Naive B cell (primary cell): ENCODE measurements at regions not wholly inside any gene's neighbourhood (a gene's known extent, or its start where the extent isn't known, plus 50 kb on each side); places are given as distances from the start of the nearest gene placed in this dataset.
"Not testable (repeated sequence)": the region's sequence is repeated elsewhere in the genome, so short reads cannot be mapped to it uniquely, and the experiment has no call there.

ENCODE experiments used
- ATAC-seq, 2 donors: fragments of 150-1000 bp; cut with Tn5 transposase; 2 replicates each; pipeline ENCODE4 v1.10.0; 2021; ENCODE audit warnings: low read depth in 2 of 2, mild to moderate bottlenecking in 2 of 2, moderate library complexity in 2 of 2
- DNase-seq: peaks from one replicate; pipeline ENCODE4 v3.0.0; 2022
- H3K27ac Mint-ChIP-seq, 6 donors: one replicate each; pipeline ENCODE4 v1.8.0; 2020 to 2022; ENCODE audit warnings: mild to moderate bottlenecking in 6 of 6, mixed read lengths in 6 of 6, moderate library complexity in 5 of 6, inconsistent platforms in 2 of 6
- H3K27me3 Mint-ChIP-seq, 3 donors: one replicate each; pipeline ENCODE4 v1.8.0; 2021 to 2022; ENCODE audit warnings: mixed read lengths in 3 of 3, mild to moderate bottlenecking in 1 of 3
- H3K36me3 Mint-ChIP-seq, 2 donors: one replicate each; pipeline ENCODE4 v1.8.0; 2020 to 2022; ENCODE audit warnings: mixed read lengths in 2 of 2, inconsistent platforms in 1 of 2, mild to moderate bottlenecking in 1 of 2
- H3K4me1 Mint-ChIP-seq, 3 donors: one replicate each; pipeline ENCODE4 v1.8.0; 2020 to 2022; ENCODE audit warnings: mixed read lengths in 3 of 3, inconsistent platforms in 1 of 3, mild to moderate bottlenecking in 1 of 3, moderate library complexity in 1 of 3
- H3K4me3 Mint-ChIP-seq, 8 donors: one replicate each; pipeline ENCODE4 v1.8.0; 2020 to 2022; ENCODE audit warnings: mild to moderate bottlenecking in 8 of 8, mixed read lengths in 8 of 8, moderate library complexity in 8 of 8, inconsistent platforms in 2 of 8
- H3K9me3 Mint-ChIP-seq, 7 donors: one replicate each; pipeline ENCODE4 v1.8.0; 2020 to 2022; ENCODE audit warnings: mixed read lengths in 7 of 7, mild to moderate bottlenecking in 5 of 7, inconsistent platforms in 2 of 7, moderate library complexity in 1 of 7

DNA sequence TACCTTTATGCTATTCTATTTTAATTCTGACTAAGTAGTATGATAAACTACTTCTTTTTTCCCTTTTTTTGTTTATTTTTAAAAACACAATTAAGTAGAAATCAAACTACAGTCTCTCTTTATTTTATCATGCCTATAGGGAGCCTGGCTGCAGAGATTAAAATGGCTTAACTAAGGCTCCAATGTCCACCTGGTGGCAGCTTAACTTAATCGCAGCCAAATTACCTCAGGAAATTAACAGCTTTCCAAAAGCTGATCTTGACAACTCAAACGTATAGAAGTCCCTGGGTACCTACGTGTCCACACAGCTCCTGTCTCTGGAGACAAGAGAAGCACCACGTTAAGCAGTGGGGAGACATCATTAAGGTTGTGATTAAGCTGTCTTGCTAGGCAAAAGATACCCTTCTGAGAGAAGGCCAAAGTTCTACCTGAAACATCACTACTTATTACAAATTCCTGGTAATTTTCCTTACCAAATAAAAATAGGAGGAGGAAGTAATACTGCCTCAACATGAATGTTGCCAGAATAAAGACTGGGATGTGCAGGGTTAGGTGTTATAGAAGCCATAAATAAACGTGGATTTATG, 63.2 kb upstream of the SNX19 start:
- no peak for ATAC-seq
- no peaks in the 10 kb centered on the region for H3K4me1 Mint-ChIP-seq
- H3K27ac Mint-ChIP-seq: peak overlapping the region in 1 of 6 donors; percentile 42
- no peak overlapping the region for H3K4me3 Mint-ChIP-seq
- DNase-seq: no peak
- peaks cover 13 to 59% (median 22%) of the 10 kb centered on the region in 7 donors for H3K9me3 Mint-ChIP-seq
- H3K36me3 Mint-ChIP-seq: peaks cover 13 to 22% of the 10 kb centered on the region in 2 donors
- H3K27me3 Mint-ChIP-seq: peaks cover 19 to 60% (median 47%) of the 10 kb centered on the region in 3 donors

DNA sequence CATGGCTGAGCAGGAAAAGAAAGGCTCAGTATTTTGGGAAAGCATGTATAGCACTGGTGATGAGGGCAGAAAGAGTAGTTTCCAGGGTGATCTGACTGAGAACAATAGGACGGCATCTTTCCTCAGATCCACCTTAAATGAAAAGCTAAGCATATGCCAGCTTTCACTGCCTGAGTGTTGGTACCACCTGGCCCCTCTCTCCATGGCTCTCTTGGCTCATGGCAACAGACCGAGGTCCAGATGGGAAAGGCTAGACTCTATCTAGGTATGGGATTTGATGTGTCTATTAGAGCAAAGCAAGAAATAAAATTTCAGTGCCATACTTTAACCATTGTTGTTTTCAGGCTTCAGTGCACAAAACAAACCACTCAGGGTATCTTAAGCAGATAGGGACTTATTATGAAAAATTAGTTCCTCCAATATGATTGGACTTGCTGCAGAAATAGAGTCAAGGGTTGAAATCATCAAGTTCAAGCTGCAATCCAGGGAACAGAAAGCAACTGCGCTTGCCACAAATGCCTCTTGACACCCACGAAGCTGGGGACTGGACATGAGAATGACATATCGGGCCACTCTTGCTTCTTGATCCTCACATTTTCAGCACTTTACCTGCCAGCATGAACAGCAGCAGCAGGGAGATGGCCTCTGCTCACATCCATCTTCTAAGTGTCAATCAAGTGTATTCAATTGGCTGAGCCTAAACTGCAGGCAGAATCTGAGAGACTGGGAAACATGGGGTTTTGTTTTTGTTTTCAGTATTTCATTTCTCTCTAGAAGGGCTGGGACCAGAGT, 64.0 kb upstream of the SNX19 start:
- H3K4me1 Mint-ChIP-seq: no peaks in the 10 kb centered on the region
- peak overlapping the region in 1 of 6 donors; percentile 42 for H3K27ac Mint-ChIP-seq
- peaks cover 13 to 59% (median 22%) of the 10 kb centered on the region in 7 donors for H3K9me3 Mint-ChIP-seq
- no peak overlapping the region for H3K4me3 Mint-ChIP-seq
- DNase-seq (no peak), ATAC-seq (no peak)
- H3K27me3 Mint-ChIP-seq: peaks cover 19 to 57% (median 41%) of the 10 kb centered on the region in 3 donors
- H3K36me3 Mint-ChIP-seq: peaks cover 13 to 22% of the 10 kb centered on the region in 2 donors

DNA sequence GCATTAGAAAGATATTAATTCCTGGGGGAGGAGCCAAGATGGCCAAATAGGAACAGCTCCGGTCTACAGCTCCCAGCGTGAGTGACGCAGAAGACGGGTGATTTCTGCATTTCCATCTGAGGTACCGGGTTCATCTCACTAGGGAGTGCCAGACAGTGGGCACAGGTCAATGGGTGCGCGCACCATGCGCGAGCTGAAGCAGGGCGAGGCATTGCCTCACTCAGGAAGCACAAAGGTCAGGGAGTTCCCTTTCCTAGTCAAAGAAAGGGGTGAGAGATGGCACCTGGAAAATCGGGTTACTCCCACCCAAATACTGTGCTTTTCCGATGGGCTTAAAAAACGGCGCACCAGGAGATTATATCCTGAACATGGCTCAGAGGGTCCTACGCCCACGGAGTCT, 68.0 kb upstream of the SNX19 start:
- H3K27me3 Mint-ChIP-seq: peaks cover 13 to 32% (median 29%) of the 10 kb centered on the region in 3 donors
- peaks cover 0 to 33% (median 10%) of the 10 kb centered on the region in 7 donors for H3K9me3 Mint-ChIP-seq
- not testable (repeated sequence) for H3K36me3 Mint-ChIP-seq, DNase-seq, ATAC-seq, H3K27ac Mint-ChIP-seq, H3K4me3 Mint-ChIP-seq, H3K4me1 Mint-ChIP-seq

DNA sequence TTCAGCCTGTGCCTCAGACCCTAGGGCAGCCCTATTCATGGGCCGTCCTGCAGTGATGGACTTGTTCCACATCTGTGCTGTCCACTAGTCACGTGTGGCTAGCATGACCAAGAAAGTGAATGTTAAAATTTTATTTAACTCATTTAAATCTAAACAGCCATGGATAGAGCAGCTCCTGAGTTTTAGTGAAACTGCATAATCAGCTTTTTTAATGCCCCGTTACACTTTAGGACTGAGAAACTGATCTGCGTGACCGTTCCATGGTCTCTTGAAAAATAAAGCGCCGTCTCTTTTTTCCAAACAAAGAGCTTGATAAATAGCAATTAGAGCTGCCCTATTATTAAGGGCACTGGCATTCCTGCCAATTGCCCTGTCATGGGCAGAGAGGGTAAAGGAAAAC, 76.5 kb upstream of the SNX19 start:
- H3K27ac Mint-ChIP-seq: no peak overlapping the region
- H3K9me3 Mint-ChIP-seq: peaks cover 0 to 9% (median 4%) of the 10 kb centered on the region in 7 donors

DNA sequence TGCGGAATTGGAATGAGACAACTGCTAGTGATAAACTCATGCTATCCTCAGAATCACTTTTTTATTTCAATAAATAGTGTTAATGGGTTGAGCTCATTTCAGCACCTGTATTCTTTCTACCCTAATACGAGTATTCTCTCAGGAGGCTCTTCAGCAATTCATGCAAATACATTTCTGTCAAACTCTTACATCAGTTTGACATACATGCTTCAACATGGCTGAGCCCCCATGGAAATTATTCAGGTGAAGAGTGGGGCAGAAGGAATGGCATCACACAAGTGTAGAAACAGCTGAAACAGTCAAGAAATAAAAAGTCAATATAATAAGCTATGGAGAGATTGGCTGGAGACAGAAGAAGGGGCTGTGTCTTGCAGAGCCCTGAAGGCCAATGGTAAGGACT, 77.8 kb upstream of the SNX19 start:
- H3K36me3 Mint-ChIP-seq: no peaks in the 10 kb centered on the region
- no peaks in the 10 kb centered on the region for H3K27me3 Mint-ChIP-seq
- H3K27ac Mint-ChIP-seq: no peak overlapping the region
- ATAC-seq: no peak
- H3K4me1 Mint-ChIP-seq: no peaks in the 10 kb centered on the region
- DNase-seq: no peak
- H3K9me3 Mint-ChIP-seq: peaks cover 0 to 9% (median 5%) of the 10 kb centered on the region in 7 donors
- H3K4me3 Mint-ChIP-seq: no peak overlapping the region

More for the DNA sequence above, 76.5 kb upstream of the SNX19 start:
- ATAC-seq (no peak), DNase-seq (no peak)
- Mint-ChIP-seq H3K27me3 (no peaks in the 10 kb centered on the region), H3K4me3 (no peak overlapping the region), H3K36me3 (no peaks in the 10 kb centered on the region), H3K4me1 (no peaks in the 10 kb centered on the region)

DNA sequence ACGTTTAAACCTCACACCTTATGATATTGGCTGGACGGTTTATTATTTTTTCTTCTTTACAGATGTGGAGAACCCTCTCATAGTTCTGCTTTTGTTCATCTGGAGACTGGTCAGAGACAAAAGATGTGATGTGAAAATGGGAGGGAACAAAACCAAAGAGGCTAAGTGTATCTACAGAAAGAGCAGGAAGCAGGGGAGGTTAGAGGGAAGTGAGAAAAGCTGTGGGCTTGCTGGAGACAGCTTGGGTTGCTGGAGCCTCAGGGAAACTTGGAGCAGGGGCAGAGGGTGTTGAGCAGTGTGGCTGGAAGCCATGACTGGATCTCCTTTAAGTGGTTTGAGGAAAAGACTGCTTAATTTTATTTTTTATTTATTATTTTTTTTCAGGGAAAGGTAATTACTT, 79.0 kb upstream of the SNX19 start:
- no peak overlapping the region for H3K27ac Mint-ChIP-seq
- no peaks in the 10 kb centered on the region for H3K4me1 Mint-ChIP-seq
- no peak for DNase-seq
- H3K36me3 Mint-ChIP-seq: no peaks in the 10 kb centered on the region
- no peak for ATAC-seq
- H3K4me3 Mint-ChIP-seq: no peak overlapping the region
- peaks cover 0 to 9% (median 3%) of the 10 kb centered on the region in 7 donors for H3K9me3 Mint-ChIP-seq
- no peaks in the 10 kb centered on the region for H3K27me3 Mint-ChIP-seq

DNA sequence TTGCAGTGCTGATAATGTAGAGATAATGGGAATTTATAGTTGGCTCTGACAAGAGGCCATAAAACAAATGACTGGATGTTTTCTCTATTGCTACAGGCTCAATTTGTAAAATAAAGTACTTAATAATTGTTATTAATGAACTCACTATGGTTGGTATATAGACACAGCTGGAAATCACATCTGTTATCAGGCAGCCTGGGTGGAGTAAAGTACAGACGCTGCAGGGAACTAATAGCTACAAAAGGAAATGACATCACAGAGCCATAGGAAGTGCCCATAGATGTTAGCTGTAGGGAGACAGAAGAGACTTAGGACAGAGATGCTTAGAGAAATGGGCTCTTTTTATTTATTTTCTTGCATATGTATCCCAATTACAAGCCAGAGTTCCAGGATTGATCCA, 81.0 kb upstream of the SNX19 start:
- no peaks in the 10 kb centered on the region for H3K4me1 Mint-ChIP-seq
- H3K27ac Mint-ChIP-seq: no peak overlapping the region
- H3K36me3 Mint-ChIP-seq: no peaks in the 10 kb centered on the region
- ATAC-seq (no peak), DNase-seq (no peak)
- H3K9me3 Mint-ChIP-seq: peaks cover 0 to 7% (median 2%) of the 10 kb centered on the region in 7 donors
- no peaks in the 10 kb centered on the region for H3K27me3 Mint-ChIP-seq
- no peak overlapping the region for H3K4me3 Mint-ChIP-seq

DNA sequence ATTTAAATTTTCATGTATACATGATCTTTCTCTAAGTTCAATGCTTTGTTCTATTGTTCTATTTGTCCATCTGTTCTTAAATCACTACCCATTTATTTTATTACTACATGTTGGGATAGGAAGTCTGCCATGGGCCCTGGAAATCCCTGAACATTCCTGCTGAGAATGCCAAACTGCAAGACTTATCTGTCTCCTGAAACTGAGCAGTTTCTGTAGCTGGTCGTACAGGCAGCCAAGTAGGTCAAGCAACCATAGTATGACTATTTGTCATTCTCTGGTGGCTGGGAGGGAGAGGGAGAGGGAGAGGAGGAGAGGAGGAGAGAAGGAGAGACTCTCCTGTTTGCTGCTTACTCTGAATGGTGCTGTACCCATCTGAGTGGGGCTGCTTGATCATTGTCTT, 82.8 kb upstream of the SNX19 start:
- DNase-seq (no peak), ATAC-seq (no peak)
- peaks cover 0 to 7% (median under 1%) of the 10 kb centered on the region in 7 donors for H3K9me3 Mint-ChIP-seq
- H3K4me3 Mint-ChIP-seq: no peak overlapping the region
- no peaks in the 10 kb centered on the region for H3K27me3 Mint-ChIP-seq
- no peaks in the 10 kb centered on the region for H3K4me1 Mint-ChIP-seq
- H3K36me3 Mint-ChIP-seq: no peaks in the 10 kb centered on the region
- no peak overlapping the region for H3K27ac Mint-ChIP-seq

DNA sequence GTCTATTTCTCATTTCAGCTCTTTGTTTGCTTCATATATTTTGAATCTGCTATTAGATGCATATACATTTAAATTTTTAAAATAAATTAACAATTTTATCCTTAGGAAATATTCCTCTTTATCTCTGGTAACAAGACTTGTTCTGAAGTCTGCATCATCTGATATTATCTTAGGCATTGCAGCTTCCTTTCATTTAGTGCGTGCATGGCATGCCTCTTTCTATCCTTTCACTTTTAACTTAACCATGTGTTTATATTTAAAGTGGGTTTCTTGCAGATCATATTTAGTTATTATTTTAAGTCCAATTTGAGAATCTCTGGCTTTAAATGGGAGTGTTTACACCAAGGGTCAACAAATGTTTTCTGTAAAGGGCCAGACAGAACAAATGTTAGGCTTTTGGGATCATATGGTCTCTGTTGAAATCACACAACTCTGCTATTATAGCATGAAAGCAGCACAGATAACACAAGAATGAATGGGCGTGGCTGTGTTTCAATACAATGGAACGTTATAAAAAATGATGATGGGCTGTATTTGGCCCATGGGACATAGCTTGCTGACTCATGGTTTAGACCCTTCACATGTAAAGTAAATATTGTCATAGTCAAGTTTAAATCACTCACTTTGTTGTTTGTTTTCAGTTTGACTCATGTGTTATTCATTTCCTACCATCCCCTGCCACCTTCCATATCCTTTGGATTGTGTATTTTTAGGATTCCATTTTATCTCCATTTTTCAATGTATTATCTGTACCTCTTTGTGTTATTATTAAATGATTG, 83.9 kb upstream of the SNX19 start:
- no peak overlapping the region for H3K4me3 Mint-ChIP-seq

DNA sequence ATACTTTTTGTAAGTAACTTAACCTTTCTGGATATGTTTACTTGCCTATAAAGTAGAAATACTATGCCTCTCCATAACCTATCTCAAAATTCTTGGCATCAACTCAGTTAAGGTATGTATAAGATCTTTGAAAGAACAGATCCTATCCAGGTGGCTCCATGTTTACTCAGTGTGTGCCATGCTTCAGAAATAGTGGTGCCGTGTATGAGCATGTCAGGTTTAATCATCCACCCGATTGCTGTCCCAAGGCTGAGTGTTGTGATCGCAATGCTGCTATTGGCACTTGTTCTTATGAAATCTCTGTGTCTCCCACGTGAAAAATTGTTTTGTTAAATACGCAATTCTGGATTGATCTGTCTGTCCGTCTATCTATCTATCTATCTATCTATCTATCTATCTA, 85.9 kb upstream of the SNX19 start:
- Mint-ChIP-seq H3K9me3 (peaks cover 0 to 3% (median 0%) of the 10 kb centered on the region in 7 donors), H3K36me3 (no peaks in the 10 kb centered on the region), H3K27me3 (no peaks in the 10 kb centered on the region), H3K4me1 (no peaks in the 10 kb centered on the region), H3K4me3 (no peak overlapping the region), H3K27ac (peak overlapping the region in 1 of 6 donors; percentile 10)
- DNase-seq: no peak
- ATAC-seq: no peak

More for the DNA sequence above, 83.9 kb upstream of the SNX19 start:
- Mint-ChIP-seq H3K27me3 (no peaks in the 10 kb centered on the region), H3K4me1 (no peaks in the 10 kb centered on the region), H3K9me3 (peaks cover 0 to 3% (median 0%) of the 10 kb centered on the region in 7 donors), H3K27ac (no peak overlapping the region), H3K36me3 (no peaks in the 10 kb centered on the region)
- DNase-seq (no peak), ATAC-seq (no peak)

DNA sequence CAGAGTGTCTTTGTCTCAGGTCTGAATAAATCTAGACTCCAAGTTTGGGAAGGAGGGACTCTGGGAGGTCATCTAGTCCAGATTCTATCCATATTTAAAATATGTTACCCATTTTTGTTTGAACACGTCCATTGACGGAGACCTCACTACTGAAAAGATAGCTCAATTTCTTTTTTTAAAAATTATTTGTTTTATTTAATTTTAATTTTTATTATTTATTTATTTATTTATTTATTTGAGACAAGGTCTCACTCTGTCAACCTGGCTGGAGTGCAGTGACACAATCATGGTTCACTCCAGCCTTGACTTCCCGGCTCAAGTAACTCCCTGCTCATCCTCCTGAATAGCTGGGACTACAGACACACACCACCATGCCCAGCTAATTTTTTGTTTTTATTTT, 89.5 kb upstream of the SNX19 start:
- ATAC-seq (no peak), DNase-seq (no peak)
- no peak overlapping the region for H3K4me3 Mint-ChIP-seq
- H3K36me3 Mint-ChIP-seq: peaks cover 0 to 10% of the 10 kb centered on the region in 2 donors
- H3K4me1 Mint-ChIP-seq: no peaks in the 10 kb centered on the region
- peaks cover 0 to 18% (median 7%) of the 10 kb centered on the region in 7 donors for H3K9me3 Mint-ChIP-seq
- H3K27me3 Mint-ChIP-seq: peaks cover 0 to 9% (median 6%) of the 10 kb centered on the region in 3 donors
- no peak overlapping the region for H3K27ac Mint-ChIP-seq

DNA sequence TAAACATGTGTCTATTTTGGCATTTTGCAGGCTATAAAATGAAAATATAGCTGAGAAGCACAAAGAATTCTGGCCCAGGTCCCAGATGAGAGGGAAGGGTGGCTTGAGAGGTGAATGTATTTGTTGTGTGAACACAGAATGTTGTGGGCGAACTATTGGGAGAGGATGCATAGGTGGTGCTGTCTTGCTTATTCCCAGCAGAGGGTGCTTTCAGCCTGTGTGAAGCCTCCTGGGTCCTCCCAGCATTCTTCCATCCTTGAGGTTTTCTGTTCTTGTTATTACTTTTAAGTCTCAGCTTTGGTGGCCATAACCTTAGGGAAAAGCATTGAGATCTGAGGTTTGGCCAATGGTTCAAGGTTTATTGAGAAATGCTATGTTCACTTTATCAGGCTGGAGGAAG, 108.7 kb upstream of the SNX19 start:
- DNase-seq (no peak), ATAC-seq (no peak)
- peaks cover 0 to 4% (median 0%) of the 10 kb centered on the region in 3 donors for H3K27me3 Mint-ChIP-seq
- H3K27ac Mint-ChIP-seq: no peak overlapping the region
- H3K4me3 Mint-ChIP-seq: no peak overlapping the region
- H3K9me3 Mint-ChIP-seq: peaks cover 0 to 3% (median 0%) of the 10 kb centered on the region in 7 donors
- no peaks in the 10 kb centered on the region for H3K36me3 Mint-ChIP-seq
- no peaks in the 10 kb centered on the region for H3K4me1 Mint-ChIP-seq

DNA sequence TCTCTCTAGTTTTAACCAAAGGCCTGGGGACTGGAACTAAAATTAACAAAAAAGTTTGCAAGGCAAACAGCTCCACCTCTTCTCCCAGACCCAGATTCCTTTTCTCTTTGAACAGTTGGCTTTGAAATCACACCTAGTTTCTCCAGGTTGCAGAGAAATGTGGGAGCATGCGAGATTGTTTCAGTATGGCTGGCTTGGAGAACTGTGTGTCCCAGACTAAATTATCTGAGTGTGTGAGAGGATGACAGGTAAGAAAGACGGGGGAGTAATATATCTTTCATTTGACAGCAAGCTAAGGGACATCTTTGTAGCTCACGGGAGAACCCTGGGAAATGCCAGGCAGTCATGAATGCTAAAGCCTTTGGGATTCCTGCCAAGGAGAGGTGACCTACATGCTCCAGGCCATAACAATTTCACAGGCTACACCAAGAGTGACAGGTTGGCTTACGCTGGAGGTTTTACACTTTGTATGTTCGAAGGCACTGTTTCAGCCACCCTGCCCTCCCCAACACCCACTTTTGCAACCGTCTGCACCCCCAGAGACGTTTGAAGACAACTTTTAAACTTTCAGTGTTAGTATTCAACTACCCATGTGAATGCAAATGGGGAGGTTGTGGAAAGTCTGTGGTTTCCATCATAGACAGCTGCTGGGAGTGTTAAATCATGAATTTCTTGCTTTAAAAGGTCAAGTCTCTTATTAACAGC, 109.3 kb upstream of the SNX19 start:
- peaks cover 0 to 4% (median 0%) of the 10 kb centered on the region in 3 donors for H3K27me3 Mint-ChIP-seq
- no peak for ATAC-seq
- DNase-seq: no peak
- no peaks in the 10 kb centered on the region for H3K4me1 Mint-ChIP-seq
- no peak overlapping the region for H3K4me3 Mint-ChIP-seq
- no peak overlapping the region for H3K27ac Mint-ChIP-seq
- H3K36me3 Mint-ChIP-seq: no peaks in the 10 kb centered on the region
- H3K9me3 Mint-ChIP-seq: peaks cover 0 to 3% (median 0%) of the 10 kb centered on the region in 7 donors
